Kidney (tissue), 13 donors: ENCODE measurements at regions not wholly inside any gene's neighbourhood (a gene's known extent, or its start where the extent isn't known, plus 50 kb on each side); places are given as distances from the start of the nearest gene placed in this dataset.
A peak's percentile ranks its signal among the peaks of the same experiment; 100 is the strongest.
"Not testable (repeated sequence)": the region's sequence is repeated elsewhere in the genome, so short reads cannot be mapped to it uniquely, and the experiment has no call there.

Experiments used
- DNase-seq, 5 donors: peaks; one replicate each; pipeline ENCODE4 v3.0.0-alpha.2; 2013 to 2020
- FAIRE-seq: peaks from 2 replicates; lab custom pipeline; 2012; peaks lifted over from hg19 to GRCh38; lab: Jason Lieb, UNC
- H3K27ac ChIP-seq, 2 donors: one replicate each; pipeline ENCODE4 v1.7.0; 2013; ENCODE audit warnings: low read depth in 2 of 2, low read length in 2 of 2, inconsistent platforms in 1 of 2
- H3K27me3 ChIP-seq: one replicate; pipeline ENCODE4 v1.7.1; 2013; ENCODE audit warnings: low read length, inconsistent platforms; ENCODE audit not compliant: control insufficient read depth, insufficient read depth
- H3K36me3 ChIP-seq, 3 donors: one replicate each; pipeline versions ENCODE4 v1.7.0 to v1.7.1; 2013; ENCODE audit warnings: low read length in 3 of 3, control low read depth in 1 of 3, inconsistent platforms in 1 of 3; ENCODE audit not compliant: insufficient read depth in 3 of 3, control insufficient read depth in 2 of 3
- H3K4me1 ChIP-seq, 3 donors: one replicate each; pipeline versions ENCODE4 v1.7.0 to v1.7.1; 2013; ENCODE audit warnings: low read length in 3 of 3, inconsistent platforms in 1 of 3, low read depth in 1 of 3; ENCODE audit not compliant: control insufficient read depth in 2 of 3, insufficient read depth in 2 of 3
- H3K4me3 ChIP-seq, 3 donors: one replicate each; pipeline versions ENCODE4 v1.7.0 to v1.8.1; 2013; ENCODE audit warnings: low read length in 3 of 3, control low read depth in 1 of 3, inconsistent platforms in 1 of 3
- H3K9ac ChIP-seq, 3 donors: one replicate each; pipeline versions ENCODE4 v1.7.0 to v1.7.1; 2013; ENCODE audit warnings: low read length in 3 of 3, control low read depth in 1 of 3, inconsistent platforms in 1 of 3
- H3K9me3 ChIP-seq, 3 donors: one replicate each; pipeline versions ENCODE4 v1.7.0 to v1.7.1; 2013; ENCODE audit warnings: low read length in 3 of 3, control low read depth in 1 of 3, inconsistent platforms in 1 of 3; ENCODE audit not compliant: control insufficient read depth in 2 of 3, insufficient read depth in 1 of 3
- CTCF ChIP-seq: IDR thresholded peaks from 3 replicates; pipeline ENCODE4 v1.5.1; 2012; ENCODE audit warnings: mild to moderate bottlenecking, moderate library complexity, borderline replicate concordance; ENCODE audit not compliant: insufficient read depth; ENCODE audit errors: extremely low read depth
- intact Hi-C: fragments of 100-400 bp; cut with DNase I; formaldehyde crosslinking; loops from one replicate; pipeline ENCODE4 v1.11.1; 2022
- donor health status: control.
- donor health status: control.
- donor health status: control.
- donor health status: control.
- donor health status: control.
- donor health status: DM: yes; HTN: yes; CAD: no.
- donor health status: Normal renal cell carcinoma (clear cell type).

DNA sequence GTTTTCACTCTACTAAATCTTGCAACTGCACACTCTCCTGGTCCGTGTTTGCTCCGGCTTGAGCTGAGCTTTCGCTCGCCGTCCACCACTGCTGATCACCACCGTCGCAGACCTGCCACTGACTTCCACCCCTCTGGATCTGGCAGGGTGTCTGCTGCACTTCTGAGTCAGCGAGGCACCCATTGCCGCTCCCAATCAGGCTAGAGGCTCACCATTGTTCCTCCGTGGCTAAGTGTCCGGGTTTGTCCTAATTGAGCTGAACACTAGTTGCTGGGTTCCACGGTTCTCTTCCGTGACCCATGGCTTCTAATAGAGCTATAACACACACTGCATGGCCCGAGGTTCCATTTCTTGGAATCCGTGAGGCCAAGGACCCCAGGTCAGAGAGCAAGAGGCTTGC lies 98.6 kb upstream of the GPR6 start:
- Histone ChIP-seq H3K27me3 (no peaks in the 10 kb centered on the region), H3K27ac (peak overlapping the region in 1 of 2 donors; percentile 23), H3K9ac (no peak overlapping the region), H3K9me3 (no peaks in the 10 kb centered on the region), H3K4me3 (peak overlapping the region in 1 of 3 donors; percentile 33), H3K36me3 (no peaks in the 10 kb centered on the region), H3K4me1 (peaks cover 0 to 6% (median 2%) of the 10 kb centered on the region in 3 donors)
- intact Hi-C loops: no loop called here
- no peak for DNase-seq
- FAIRE-seq: no peak
- TF ChIP-seq CTCF: no peak

DNA sequence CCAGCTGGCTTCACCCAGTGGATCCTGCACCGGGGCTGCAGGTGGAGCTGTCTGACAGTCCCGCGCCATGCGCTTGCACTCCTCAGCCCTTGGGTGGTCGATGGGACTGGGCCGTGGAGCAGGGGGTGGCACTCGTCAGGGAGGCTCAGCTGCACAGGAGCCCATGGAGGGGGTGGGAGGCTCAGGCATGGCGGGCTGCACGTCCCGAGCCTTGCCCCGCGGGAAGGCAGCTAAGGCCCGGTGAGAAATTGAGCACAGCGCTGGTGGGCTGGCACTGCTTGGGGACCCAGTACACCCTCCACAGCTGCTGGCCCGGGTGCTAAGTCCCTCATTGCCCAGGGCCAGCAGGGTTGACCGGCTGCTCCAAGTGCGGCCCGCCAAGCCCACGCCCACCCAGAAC lies 97.0 kb upstream of the GPR6 start:
- H3K27ac ChIP-seq, H3K9ac ChIP-seq, H3K36me3 ChIP-seq, FAIRE-seq, H3K4me1 ChIP-seq, DNase-seq, intact Hi-C loops, H3K27me3 ChIP-seq, H3K9me3 ChIP-seq, H3K4me3 ChIP-seq: not testable (repeated sequence)

- H3K4me3 ChIP-seq, DNase-seq, H3K27me3 ChIP-seq, intact Hi-C loops, FAIRE-seq, H3K9ac ChIP-seq, H3K36me3 ChIP-seq, H3K9me3 ChIP-seq, H3K27ac ChIP-seq, H3K4me1 ChIP-seq: not testable (repeated sequence)
Observed at GRCh38 chr6:109881953-109882490, 96.1 kb upstream of the GPR6 start.

DNA sequence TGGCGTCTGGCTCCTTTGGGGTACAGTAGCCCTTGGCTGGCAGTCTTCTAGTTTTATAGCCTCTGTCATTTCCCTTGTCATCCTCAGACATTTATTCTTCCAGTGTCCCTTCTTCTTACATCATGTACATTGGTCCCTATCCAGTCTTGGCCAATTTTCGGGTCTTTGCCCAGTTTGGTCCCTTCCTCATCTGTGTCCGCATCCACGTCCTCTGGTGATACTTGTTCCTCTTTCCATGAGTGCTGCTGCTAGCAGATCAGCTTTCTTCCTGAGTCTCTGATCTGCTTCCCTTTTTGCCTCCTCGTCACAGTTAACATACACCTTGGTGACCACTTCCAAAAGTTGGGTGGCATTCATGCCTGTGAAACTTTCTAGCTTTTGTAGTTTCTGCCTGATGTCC lies 86.2 kb upstream of the GPR6 start:
- Histone ChIP-seq H3K9ac (no peak overlapping the region), H3K4me1 (peaks cover 0 to 11% (median 7%) of the 10 kb centered on the region in 3 donors), H3K4me3 (no peak overlapping the region), H3K36me3 (no peaks in the 10 kb centered on the region), H3K27me3 (no peaks in the 10 kb centered on the region), H3K9me3 (no peaks in the 10 kb centered on the region), H3K27ac (no peak overlapping the region)
- FAIRE-seq (no peak), DNase-seq (no peak)
- no peak for TF ChIP-seq CTCF
- intact Hi-C loops: no loop called here
